ENCODE measurements at regions not wholly inside any gene's neighbourhood (a gene's known extent, or its start where the extent isn't known, plus 50 kb on each side); places are given as distances from the start of the nearest gene placed in this dataset.

GRCh38 chr22:46050916-46051614 is 74.1 kb upstream of the WNT7B start:
- TF ChIP-seq CTCF (IDR thresholded peaks at IDR 0.05) (no peak), POLR2A (IDR thresholded peaks at IDR 0.05) (no peak)
- no peaks in the 10 kb centered on the region for H3K36me3 ChIP-seq
- H3K9me3 ChIP-seq, result no peaks in the 10 kb centered on the region
- H3K4me3 ChIP-seq (replicated peaks in 1 of 3), result no peak overlapping the region
- peak overlapping the region in 2 of 3 donors; percentile 97 to 99 for H3K27ac ChIP-seq
- intact Hi-C loops (cut with DNase I), result no loop called here
- DNase-seq, result no peak
- H3K4me1 ChIP-seq, result peaks cover 35 to 72% of the 10 kb centered on the region in 2 donors
- WGBS, 2 donors, result 79 to 92% methylated on average over 4 to 11 of the region's 11 CpGs
- no peaks in the 10 kb centered on the region for H3K27me3 ChIP-seq

- Histone ChIP-seq H3K9me3 (no peaks in the 10 kb centered on the region), H3K4me1 (peaks cover 32 to 72% of the 10 kb centered on the region in 2 donors), H3K4me3 (replicated peaks in 1 of 3) (no peak overlapping the region), H3K27ac (peak overlapping the region; percentile 97 to 99 (median 99)), H3K36me3 (no peaks in the 10 kb centered on the region), H3K27me3 (no peaks in the 10 kb centered on the region)
- intact Hi-C loops (cut with DNase I), result no loop called here
- DNase-seq, result no peak
- 90 to 96% methylated on average over 8 of the region's 8 CpGs for WGBS, 2 donors
- no peak for TF ChIP-seq POLR2A (IDR thresholded peaks at IDR 0.05)
- TF ChIP-seq CTCF (IDR thresholded peaks at IDR 0.05), result no peak
Measured at GRCh38 chr22:46051646-46052045, 74.7 kb upstream of the WNT7B start.

DNA sequence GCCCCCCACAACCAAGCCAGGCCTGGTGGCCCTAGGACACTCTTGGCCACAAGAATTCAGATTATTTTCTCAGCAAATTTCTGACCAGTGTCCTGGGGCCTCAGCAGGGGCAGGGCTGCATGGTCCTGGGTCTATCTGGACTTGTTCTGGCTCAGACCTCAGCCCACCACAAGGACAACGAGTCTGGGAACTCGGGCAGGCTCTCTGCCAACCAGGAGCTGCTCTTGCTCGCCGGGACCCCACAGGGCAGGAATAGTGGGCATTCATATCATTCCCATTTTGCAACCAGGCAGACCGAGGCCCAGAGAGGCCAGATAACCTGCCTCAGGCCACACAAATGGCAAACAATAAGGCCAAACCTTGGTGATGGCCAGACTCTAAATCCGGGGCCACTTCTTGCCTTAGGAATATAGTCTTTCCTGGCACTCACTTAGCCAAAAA is 75.4 kb upstream of the WNT7B start:
- no peak for DNase-seq
- intact Hi-C loops (cut with DNase I), result no loop called here

GRCh38 chr22:46052801-46053562 is 76.0 kb upstream of the WNT7B start:
- Histone ChIP-seq H3K27ac (peak overlapping the region; percentile 97 to 99 (median 99)), H3K4me3 (replicated peaks in 1 of 3) (peak overlapping the region; percentile 5 to 65 (median 59)), H3K9me3 (no peaks in the 10 kb centered on the region), H3K4me1 (peaks cover 46 to 72% of the 10 kb centered on the region in 2 donors), H3K27me3 (no peaks in the 10 kb centered on the region), H3K36me3 (no peaks in the 10 kb centered on the region)
- WGBS, 2 donors, result 3 to 13% methylated on average over 21 to 24 of the region's 26 CpGs
- peak; percentile 38 to 49 for DNase-seq
- intact Hi-C loops (cut with DNase I), result no loop called here
- TF ChIP-seq CTCF (IDR thresholded peaks at IDR 0.05) (no peak), POLR2A (IDR thresholded peaks at IDR 0.05) (no peak)

More for the DNA sequence above, 75.4 kb upstream of the WNT7B start:
- H3K36me3 ChIP-seq, result no peaks in the 10 kb centered on the region
- 31 to 60% methylated on average over 1 to 5 of the region's 6 CpGs for WGBS, 2 donors
- no peaks in the 10 kb centered on the region for H3K27me3 ChIP-seq
- no peaks in the 10 kb centered on the region for H3K9me3 ChIP-seq
- TF ChIP-seq POLR2A (IDR thresholded peaks at IDR 0.05) (no peak), CTCF (IDR thresholded peaks at IDR 0.05) (no peak)
- H3K27ac ChIP-seq, result peak overlapping the region; percentile 97 to 99 (median 99)
- peaks cover 39 to 72% of the 10 kb centered on the region in 2 donors for H3K4me1 ChIP-seq
- H3K4me3 ChIP-seq (replicated peaks in 1 of 3), result peak overlapping the region in 1 of 3 donors; percentile 65

Measured in thyroid gland (tissue), 4 donors.